Endothelial cell (in vitro differentiated cells): ENCODE measurements at regions not wholly inside any gene's neighbourhood (a gene's known extent, or its start where the extent isn't known, plus 50 kb on each side); places are given as distances from the start of the nearest gene placed in this dataset.

Source experiments
- DNase-seq: peaks from one replicate; pipeline ENCODE4 v3.0.0; 2021; ENCODE audit warnings: low spot score
- H3K27ac Mint-ChIP-seq: one replicate; pipeline ENCODE4 v1.8.0; 2021; ENCODE audit warnings: mixed read lengths, inconsistent platforms; ENCODE audit not compliant: unreplicated experiment
- H3K27me3 Mint-ChIP-seq: one replicate; pipeline ENCODE4 v1.8.0; 2021; ENCODE audit warnings: mild to moderate bottlenecking, moderate library complexity, mixed read lengths, inconsistent platforms; ENCODE audit not compliant: unreplicated experiment
- H3K36me3 Mint-ChIP-seq: one replicate; pipeline ENCODE4 v1.8.0; 2021; ENCODE audit warnings: mild to moderate bottlenecking, low read depth, mixed read lengths, inconsistent platforms; ENCODE audit not compliant: unreplicated experiment
- H3K4me1 Mint-ChIP-seq: one replicate; pipeline ENCODE4 v1.8.0; 2021; ENCODE audit warnings: mild to moderate bottlenecking, mixed read lengths, inconsistent platforms; ENCODE audit not compliant: unreplicated experiment
- H3K4me3 Mint-ChIP-seq: one replicate; pipeline ENCODE4 v1.8.0; 2021; ENCODE audit warnings: mild to moderate bottlenecking, mixed read lengths, inconsistent platforms; ENCODE audit not compliant: unreplicated experiment
- H3K9me3 Mint-ChIP-seq: one replicate; pipeline ENCODE4 v1.8.0; 2021; ENCODE audit warnings: mixed read lengths, inconsistent platforms; ENCODE audit not compliant: unreplicated experiment
- CTCF ChIP-seq: fragments of 200-600 bp; sonication (generic); IDR thresholded peaks from one replicate; pipeline ENCODE4 v1.5.0; 2021; ENCODE audit warnings: antibody characterized with exemption; ENCODE audit not compliant: unreplicated experiment

GRCh38 chr6:81552644-81553043 is 199.8 kb downstream of the TENT5A start:
- no peak overlapping the region for H3K4me3 Mint-ChIP-seq
- TF ChIP-seq CTCF: no peak
- no peaks in the 10 kb centered on the region for H3K9me3 Mint-ChIP-seq
- H3K27me3 Mint-ChIP-seq: no peaks in the 10 kb centered on the region
- no peaks in the 10 kb centered on the region for H3K4me1 Mint-ChIP-seq
- H3K27ac Mint-ChIP-seq: no peak overlapping the region
- no peak for DNase-seq
- no peaks in the 10 kb centered on the region for H3K36me3 Mint-ChIP-seq

DNA sequence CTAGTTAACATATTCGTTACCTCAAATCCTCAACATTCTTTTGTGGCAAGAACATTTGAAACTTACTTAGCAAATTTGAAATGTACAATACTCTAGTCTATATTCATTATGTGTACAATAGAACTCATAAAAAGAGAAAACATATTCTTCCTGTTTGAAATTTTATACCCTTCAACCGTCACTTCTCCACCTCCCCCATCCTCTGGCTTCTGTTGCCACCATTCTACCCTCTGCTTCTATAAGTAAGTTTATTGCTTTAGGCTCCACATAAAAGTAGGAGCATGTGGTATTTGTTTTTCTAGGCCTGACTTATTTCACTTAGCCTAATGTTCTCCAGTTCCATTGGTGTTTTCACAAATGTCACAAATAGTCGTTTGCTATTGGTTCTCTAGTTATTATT is 205.3 kb downstream of the TENT5A start:
- no peak for DNase-seq
- Mint-ChIP-seq H3K4me1 (peaks cover 4% of the 10 kb centered on the region), H3K9me3 (no peaks in the 10 kb centered on the region), H3K36me3 (no peaks in the 10 kb centered on the region), H3K27ac (no peak overlapping the region), H3K4me3 (no peak overlapping the region), H3K27me3 (no peaks in the 10 kb centered on the region)
- no peak for TF ChIP-seq CTCF

- H3K4me3 Mint-ChIP-seq: no peak overlapping the region
- H3K27ac Mint-ChIP-seq: no peak overlapping the region
These were observed 217.5 kb downstream of the TENT5A start for GRCh38 chr6:81534934-81535465.

GRCh38 chr6:81531869-81532561 is 220.5 kb downstream of the TENT5A start:
- Mint-ChIP-seq H3K36me3 (no peaks in the 10 kb centered on the region), H3K4me3 (no peak overlapping the region), H3K4me1 (no peaks in the 10 kb centered on the region), H3K27ac (no peak overlapping the region), H3K9me3 (no peaks in the 10 kb centered on the region), H3K27me3 (no peaks in the 10 kb centered on the region)
- no peak for DNase-seq
- TF ChIP-seq CTCF: no peak

More at GRCh38 chr6:81534934-81535465, 217.5 kb downstream of the TENT5A start:
- no peak for DNase-seq
- Mint-ChIP-seq H3K9me3 (no peaks in the 10 kb centered on the region), H3K4me1 (no peaks in the 10 kb centered on the region), H3K27me3 (no peaks in the 10 kb centered on the region), H3K36me3 (no peaks in the 10 kb centered on the region)
- no peak for TF ChIP-seq CTCF

DNA sequence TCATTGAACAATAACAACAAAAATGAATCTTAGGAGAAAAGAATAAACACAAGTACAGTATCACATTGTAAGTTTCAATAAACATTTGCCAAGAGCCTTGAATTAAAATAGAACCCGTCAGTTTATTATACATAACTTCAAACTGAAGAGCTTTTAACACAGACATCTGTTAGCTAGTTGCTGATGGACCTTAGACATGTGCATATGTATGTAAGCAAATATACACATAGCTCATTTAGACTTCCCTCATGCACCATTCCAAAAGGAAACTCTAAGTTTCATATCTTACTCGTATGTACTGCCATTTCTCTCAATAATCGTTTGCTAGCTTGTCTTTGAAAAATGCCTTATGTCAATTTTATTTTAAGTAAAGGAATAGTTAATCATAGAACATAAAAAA is 235.0 kb downstream of the TENT5A start:
- no peaks in the 10 kb centered on the region for H3K36me3 Mint-ChIP-seq
- H3K4me1 Mint-ChIP-seq: no peaks in the 10 kb centered on the region
- H3K9me3 Mint-ChIP-seq: no peaks in the 10 kb centered on the region
- TF ChIP-seq CTCF: no peak
- H3K27ac Mint-ChIP-seq: no peak overlapping the region
- DNase-seq: no peak
- H3K4me3 Mint-ChIP-seq: no peak overlapping the region
- H3K27me3 Mint-ChIP-seq: no peaks in the 10 kb centered on the region
